Omental fat pad (tissue), 3 donors: ENCODE measurements at regions not wholly inside any gene's neighbourhood (a gene's known extent, or its start where the extent isn't known, plus 50 kb on each side); places are given as distances from the start of the nearest gene placed in this dataset.

Source experiments
- ATAC-seq: fragments of 150-250 bp; one replicate; pipeline ENCODE4 v1.9.1; 2016; ENCODE audit warnings: mild to moderate bottlenecking, moderate library complexity; ENCODE audit not compliant: low FRiP score
- DNase-seq: peaks from one replicate; pipeline ENCODE4 v3.0.0-alpha.2; 2019; ENCODE audit warnings: low spot score
- TF ChIP-seq, protein P1 (sequence below), 3 donors: fragments of 450-650 bp; IDR thresholded peaks; one replicate each; pipeline ENCODE4 v1.5.1; 2016 to 2017; ENCODE audit warnings: antibody characterized with exemption in 3 of 3, mild to moderate bottlenecking in 3 of 3, moderate library complexity in 2 of 3

DNA sequence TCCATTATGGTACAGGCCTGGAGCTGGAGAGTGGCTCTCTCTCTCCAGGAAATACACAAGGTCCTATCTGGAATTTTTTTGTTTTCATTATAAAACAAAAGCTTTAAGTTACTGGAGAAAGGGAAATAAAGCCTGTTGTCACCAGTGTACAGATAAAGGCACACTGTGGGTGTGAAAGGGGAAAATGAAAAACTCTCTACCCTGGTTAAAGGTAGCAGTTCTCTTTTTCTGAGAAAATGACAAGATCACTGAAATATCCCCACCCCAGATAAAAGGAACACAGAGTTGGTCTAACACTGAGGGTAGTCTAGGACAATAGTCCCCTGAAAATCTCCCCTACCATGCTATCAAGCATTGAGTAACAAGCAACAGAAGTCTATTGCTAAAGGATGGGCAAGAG, 438.7 kb downstream of the MBD2 start:
- ATAC-seq = no peak
- TF ChIP-seq, protein P1, sequence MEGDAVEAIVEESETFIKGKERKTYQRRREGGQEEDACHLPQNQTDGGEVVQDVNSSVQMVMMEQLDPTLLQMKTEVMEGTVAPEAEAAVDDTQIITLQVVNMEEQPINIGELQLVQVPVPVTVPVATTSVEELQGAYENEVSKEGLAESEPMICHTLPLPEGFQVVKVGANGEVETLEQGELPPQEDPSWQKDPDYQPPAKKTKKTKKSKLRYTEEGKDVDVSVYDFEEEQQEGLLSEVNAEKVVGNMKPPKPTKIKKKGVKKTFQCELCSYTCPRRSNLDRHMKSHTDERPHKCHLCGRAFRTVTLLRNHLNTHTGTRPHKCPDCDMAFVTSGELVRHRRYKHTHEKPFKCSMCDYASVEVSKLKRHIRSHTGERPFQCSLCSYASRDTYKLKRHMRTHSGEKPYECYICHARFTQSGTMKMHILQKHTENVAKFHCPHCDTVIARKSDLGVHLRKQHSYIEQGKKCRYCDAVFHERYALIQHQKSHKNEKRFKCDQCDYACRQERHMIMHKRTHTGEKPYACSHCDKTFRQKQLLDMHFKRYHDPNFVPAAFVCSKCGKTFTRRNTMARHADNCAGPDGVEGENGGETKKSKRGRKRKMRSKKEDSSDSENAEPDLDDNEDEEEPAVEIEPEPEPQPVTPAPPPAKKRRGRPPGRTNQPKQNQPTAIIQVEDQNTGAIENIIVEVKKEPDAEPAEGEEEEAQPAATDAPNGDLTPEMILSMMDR (IDR thresholded peaks at IDR 0.05) = no peak
- DNase-seq = no peak

DNA sequence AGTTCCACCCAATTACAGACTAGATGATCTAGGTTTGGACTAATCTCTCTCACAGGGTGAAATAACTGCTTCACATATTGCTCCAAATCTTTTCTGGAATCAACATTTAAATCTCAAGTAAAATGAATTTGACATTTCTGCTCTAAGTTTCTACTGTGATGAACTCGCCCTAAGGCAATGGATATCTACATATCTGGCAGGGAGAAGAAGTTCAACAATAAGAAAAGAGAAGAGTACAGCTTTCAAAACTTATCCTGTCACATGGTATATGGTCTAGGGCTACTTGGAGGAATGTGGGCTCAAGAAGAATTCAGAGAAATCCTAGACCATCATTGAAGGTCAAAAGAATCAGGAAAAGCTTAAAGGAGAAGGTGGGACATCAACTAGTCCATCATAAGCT, 440.2 kb downstream of the MBD2 start:
- no peak for ATAC-seq
- DNase-seq = no peak
- TF ChIP-seq, protein P1 (IDR thresholded peaks at IDR 0.05) = no peak

DNA sequence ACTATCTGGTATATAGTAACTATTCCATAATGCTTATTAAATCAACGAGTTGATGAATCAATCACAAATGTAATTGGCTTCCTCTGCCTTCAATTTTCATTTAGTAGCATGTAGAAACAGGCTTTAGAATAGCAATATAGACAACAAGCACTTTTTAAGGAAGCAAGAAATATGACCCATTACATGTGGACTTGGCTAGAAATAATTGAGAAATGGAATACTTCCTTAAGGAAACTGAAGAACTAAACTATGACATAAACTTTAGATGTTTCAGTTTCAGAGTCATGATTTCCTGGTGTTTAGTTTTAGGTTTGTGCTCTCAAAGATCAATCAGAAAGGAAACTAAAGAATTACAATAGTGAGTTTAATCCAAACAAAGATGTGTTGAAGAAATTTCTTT, 443.8 kb downstream of the MBD2 start:
- ATAC-seq = no peak
- TF ChIP-seq, protein P1 (IDR thresholded peaks at IDR 0.05) = no peak

GRCh38 chr18:53772293-53772692, 452.2 kb downstream of the MBD2 start:
- no peak for ATAC-seq
- TF ChIP-seq, protein P1 (IDR thresholded peaks at IDR 0.05) = no peak
- DNase-seq = no peak

More for the DNA sequence above, 443.8 kb downstream of the MBD2 start:
- DNase-seq = no peak

GRCh38 chr18:53771664-53772063, 452.8 kb downstream of the MBD2 start:
- ATAC-seq = no peak
- no peak for DNase-seq
- TF ChIP-seq, protein P1 (IDR thresholded peaks at IDR 0.05) = no peak

GRCh38 chr18:53765211-53765610, 459.3 kb downstream of the MBD2 start:
- no peak for DNase-seq
- TF ChIP-seq, protein P1 (IDR thresholded peaks at IDR 0.05) = no peak
- no peak for ATAC-seq

DNA sequence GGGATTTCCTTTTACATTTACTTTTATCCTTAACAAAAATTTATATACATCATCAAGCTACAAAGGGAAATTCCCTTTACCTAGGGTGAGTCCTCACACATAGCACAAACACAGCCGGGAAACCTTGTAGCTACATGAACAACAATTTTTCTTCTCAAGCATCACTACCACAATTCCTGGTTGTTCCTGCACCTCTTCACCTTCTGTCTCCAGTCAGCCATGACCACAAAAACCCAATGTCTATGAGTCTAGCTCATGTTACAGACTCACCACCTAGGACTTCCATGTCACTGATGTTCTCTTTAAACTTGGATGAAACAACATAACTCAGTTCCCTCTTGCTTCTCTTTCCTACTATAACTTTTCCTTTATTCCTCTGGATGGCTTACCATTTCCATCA, 460.4 kb downstream of the MBD2 start:
- TF ChIP-seq, protein P1 (IDR thresholded peaks at IDR 0.05) = no peak
- no peak for ATAC-seq
- no peak for DNase-seq
